ENCODE measurements at regions not wholly inside any gene's neighbourhood (a gene's known extent, or its start where the extent isn't known, plus 50 kb on each side); places are given as distances from the start of the nearest gene placed in this dataset.
"Not testable (repeated sequence)": the region's sequence is repeated elsewhere in the genome, so short reads cannot be mapped to it uniquely, and the experiment has no call there.

GRCh38 chr10:121339114-121339513 lies 259.1 kb downstream of the FGFR2 start:
- no peak for DNase-seq

DNA sequence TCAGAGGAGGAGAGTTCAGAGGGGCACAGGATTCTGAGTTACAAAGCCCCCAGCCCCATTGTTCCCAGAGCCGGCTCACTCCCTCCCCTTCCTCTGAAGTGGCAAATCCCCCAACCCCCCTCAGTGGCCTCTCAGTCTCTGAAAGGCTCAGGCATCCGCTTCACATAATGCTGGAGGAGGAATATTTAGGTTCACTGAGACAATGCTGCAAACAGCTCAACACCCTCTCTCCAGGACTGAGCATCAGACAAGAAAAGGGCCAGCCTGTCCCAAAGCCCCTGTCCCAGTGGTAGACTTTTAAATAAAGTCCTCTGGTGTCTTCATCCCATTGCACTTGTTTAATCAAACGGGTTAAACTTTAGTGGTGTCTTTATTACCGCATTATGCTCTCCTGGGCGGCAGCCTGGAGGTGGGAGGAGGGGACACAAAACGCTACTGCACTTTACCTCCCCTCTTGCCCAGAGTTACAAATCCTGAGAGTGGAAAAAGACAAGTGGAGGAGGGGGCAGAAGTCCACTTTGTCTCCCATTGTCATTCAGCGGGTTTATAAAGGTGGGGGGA lies 257.9 kb downstream of the FGFR2 start:
- peak; percentile 64 for DNase-seq

- no peak for DNase-seq
Observed at GRCh38 chr10:121351540-121351939, 246.7 kb downstream of the FGFR2 start.

GRCh38 chr10:121352231-121352855 lies 245.9 kb downstream of the FGFR2 start:
- no peak for DNase-seq

- DNase-seq, result no peak
Observed at GRCh38 chr10:121355161-121355560, 243.1 kb downstream of the FGFR2 start.

DNA sequence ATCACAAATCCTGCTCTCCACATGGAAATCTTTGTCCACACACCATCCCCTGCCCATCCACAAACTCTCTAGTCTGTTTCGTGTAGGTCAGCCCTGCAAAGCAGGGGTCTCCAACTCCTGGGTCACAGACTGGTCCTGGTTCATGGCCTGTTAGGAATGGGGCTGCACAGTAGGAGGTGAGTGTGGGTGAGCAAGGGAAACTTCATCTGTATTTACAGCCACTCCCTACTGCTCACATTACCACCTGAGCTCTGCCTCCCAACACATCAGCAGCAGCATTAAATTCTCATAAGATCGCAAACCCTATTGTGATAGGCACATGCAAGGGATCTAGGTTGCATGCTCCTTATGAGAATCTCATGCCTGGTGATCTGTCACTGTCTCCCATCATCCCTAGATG lies 242.1 kb downstream of the FGFR2 start:
- no peak for DNase-seq

GRCh38 chr10:121357401-121357800 lies 240.8 kb downstream of the FGFR2 start:
- DNase-seq, result peak; percentile 25

- no peak for DNase-seq
Observed at GRCh38 chr10:121362026-121362425, 236.2 kb downstream of the FGFR2 start.

- DNase-seq, result no peak
Observed at GRCh38 chr10:121365566-121365965, 232.7 kb downstream of the FGFR2 start.

DNA sequence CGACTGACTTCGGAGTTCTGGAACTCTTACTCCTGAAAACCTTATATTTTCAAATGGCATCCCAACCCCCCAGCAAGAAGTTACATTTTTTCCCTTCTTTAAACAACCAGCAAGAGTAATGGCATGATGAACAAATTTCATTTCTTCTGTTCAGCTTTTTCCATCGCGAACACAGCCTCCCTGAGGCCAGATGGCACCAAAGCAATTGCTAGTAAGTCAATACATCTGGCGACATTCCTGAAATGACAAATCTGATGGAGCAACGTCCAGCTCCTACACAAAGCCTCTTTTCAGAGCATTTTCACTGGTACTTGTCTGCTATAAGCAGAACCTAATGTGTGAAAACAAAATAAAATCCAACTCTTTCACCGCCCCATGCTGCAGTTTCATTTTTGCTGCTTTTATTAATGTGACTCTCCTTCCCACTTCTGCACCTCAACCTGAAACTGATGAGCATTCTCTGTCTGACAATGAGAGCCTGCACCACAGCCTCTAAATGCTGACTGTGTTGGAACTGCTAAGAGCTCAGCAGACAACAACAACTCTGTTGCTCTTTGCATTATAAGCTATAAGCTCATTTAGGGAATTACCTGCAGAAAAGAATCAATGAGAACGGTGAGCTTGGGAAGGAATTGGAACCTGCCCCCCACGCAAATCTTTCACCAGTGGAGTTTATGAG lies 229.8 kb downstream of the FGFR2 start:
- DNase-seq, result no peak

- DNase-seq, result no peak
Observed at GRCh38 chr10:121369616-121370015, 228.6 kb downstream of the FGFR2 start.

GRCh38 chr10:121371836-121372235 lies 226.4 kb downstream of the FGFR2 start:
- DNase-seq, result no peak

DNA sequence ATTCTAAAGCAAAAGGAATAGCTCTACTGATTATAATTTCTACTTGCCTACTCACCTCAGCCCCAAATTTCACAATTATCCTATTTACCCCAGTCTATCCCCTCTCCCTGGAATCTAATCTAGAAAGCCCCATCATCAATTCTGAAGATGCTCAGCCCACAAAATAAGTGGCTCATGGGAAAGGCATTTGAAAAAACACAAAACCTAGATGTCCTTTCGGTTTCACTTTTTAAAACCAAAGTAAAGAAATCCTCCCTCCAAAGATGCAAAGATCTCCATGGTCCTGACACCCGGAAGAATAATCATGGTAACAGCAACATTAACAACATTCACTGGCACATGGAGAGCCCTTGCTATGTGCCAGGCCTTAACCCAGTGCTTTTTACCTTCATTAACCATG lies 224.8 kb downstream of the FGFR2 start:
- DNase-seq, result no peak

GRCh38 chr10:121374121-121374520 lies 224.1 kb downstream of the FGFR2 start:
- no peak for DNase-seq

GRCh38 chr10:121375172-121375571 lies 223.1 kb downstream of the FGFR2 start:
- no peak for DNase-seq

DNA sequence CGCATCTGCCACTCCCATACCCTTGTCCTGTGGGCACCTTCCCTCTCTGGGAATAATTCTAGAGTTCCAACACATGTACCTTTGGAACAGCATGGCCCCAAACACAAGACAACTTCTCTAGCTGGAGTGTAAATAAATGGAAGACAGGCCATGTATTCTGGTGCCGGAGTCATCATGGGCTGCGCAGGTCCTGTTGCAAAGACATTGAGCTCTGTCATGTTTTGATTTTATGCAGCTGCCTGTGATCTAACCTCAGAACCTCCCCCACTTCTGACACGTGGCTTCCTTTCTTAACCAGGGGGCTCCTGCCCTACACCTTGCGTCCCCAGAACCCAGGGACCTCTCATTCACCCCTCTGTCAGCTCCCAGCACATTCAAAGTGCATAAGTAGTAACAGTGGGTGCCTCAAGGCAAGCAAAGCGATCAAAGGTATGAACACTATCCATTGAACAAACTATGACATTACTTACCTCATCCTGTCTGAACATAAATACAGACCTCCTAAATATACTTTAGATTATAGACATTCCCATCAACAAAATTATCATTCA lies 219.9 kb downstream of the FGFR2 start:
- no peak for DNase-seq

DNA sequence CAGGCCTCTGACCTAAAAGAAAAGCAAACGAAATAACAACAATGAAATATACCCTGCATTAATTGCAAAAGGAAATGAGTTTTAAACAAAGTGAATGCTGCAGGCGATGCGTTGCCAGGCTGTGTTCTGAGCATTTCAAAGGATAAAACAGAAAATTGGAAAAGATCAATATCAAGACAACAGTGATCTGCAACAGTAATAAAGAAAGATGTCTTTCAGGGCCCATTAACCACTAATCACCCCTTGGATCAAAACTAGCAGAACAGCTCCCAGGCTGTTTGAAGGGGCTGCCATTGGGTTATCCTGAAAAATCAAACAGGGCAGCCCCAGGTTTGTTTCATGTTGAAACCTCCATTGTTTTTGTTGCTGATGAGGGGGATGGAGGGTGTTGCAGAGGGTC lies 219.2 kb downstream of the FGFR2 start:
- no peak for DNase-seq

GRCh38 chr10:121380211-121380610 lies 218.0 kb downstream of the FGFR2 start:
- DNase-seq, result no peak

- not testable (repeated sequence) for DNase-seq
Observed at GRCh38 chr10:121382029-121382520, 216.2 kb downstream of the FGFR2 start.

DNA sequence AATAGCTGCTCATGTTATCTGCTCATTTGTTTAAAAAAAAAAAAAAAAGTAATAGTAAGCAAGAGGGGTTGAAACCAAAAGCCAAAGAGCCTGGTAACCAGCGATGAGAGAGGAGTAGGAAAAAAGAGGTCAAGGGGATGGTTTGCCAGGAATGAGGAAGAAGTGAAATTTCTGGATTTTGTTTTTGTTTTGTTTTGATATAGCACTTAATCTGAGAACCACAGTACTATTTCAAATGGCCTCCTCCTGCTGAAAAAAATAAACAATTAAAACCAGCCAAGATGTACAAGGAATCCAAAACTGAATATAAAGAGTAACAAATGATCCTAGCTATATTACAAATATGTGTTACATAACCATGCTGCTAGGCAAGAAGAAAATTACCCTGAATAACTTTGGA lies 213.1 kb downstream of the FGFR2 start:
- no peak for DNase-seq

GRCh38 chr10:121392657-121393056 lies 205.6 kb downstream of the FGFR2 start:
- no peak for DNase-seq

DNA sequence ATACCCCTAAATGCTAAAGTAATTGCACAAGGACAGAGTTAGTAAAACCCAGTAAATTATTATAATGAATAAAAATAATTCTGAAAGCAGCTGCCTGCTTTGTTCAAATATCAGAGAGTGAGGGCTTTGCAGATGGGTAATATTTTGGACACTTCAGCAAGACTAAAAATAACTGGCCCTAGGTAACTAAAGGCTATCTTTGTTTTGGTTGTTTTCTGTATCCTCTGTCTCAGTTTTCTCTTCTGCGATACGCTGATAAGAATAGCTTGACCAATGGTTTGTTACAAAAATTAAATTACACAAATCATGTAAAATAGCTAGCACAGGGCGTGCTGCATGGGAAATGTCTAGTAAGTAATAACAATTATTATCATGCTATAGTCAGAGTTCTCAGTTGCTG lies 204.7 kb downstream of the FGFR2 start:
- DNase-seq, result no peak

GRCh38 chr10:121400507-121400906 lies 197.7 kb downstream of the FGFR2 start:
- not testable (repeated sequence) for DNase-seq

DNA sequence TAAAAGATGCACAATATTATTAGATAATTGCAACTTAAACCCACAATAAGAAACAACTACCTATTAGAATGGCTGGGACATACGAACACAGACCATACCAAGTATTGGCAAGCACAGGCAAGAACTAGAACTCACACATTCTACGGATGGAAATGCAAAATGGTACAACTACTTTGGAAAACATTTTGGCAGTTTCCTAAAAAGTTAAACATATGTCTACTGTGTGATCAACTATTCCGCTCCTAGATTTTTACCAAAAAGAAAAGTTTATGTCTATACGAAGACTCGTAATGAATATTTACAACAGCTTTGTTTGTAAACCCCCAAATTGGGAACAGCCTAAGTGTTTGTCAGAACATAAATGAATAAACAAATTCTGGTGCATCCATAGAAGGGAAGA lies 194.7 kb downstream of the FGFR2 start:
- DNase-seq, result no peak

Data from retina (tissue), 1 donor.